ENCODE measurements at regions not wholly inside any gene's neighbourhood (a gene's known extent, or its start where the extent isn't known, plus 50 kb on each side); places are given as distances from the start of the nearest gene placed in this dataset.
"Not testable (repeated sequence)": the region's sequence is repeated elsewhere in the genome, so short reads cannot be mapped to it uniquely, and the experiment has no call there.

GRCh38 chr9:90536094-90536493, 106.5 kb downstream of the DIRAS2 start:
- DNase-seq (ENCODE audit: extremely low read depth in 1 of 2, low read depth in 1 of 2): not testable (repeated sequence)

GRCh38 chr9:90538566-90538965, 104.1 kb downstream of the DIRAS2 start:
- no peak for DNase-seq (ENCODE audit: extremely low read depth in 1 of 2, low read depth in 1 of 2)

DNA sequence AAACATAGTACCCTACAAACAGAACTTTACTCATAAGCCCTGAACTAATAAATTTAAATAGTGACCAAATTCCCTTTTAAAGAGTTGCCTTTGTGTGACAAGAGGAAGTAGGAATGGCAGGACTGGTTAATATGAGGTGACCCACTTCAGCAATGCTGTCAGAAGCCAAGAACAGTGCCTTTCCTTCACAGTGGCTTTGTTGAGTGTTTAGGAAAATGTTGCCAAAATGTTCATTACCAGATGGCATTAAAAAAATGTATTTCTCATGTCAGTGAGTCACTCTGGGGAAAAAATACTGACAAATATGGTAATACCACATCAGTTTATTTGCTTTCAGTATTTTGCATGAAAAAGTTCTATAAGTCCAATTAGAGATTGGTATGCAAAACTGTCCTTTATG, 103.3 kb downstream of the DIRAS2 start:
- DNase-seq (ENCODE audit: extremely low read depth in 1 of 2, low read depth in 1 of 2): no peak

DNA sequence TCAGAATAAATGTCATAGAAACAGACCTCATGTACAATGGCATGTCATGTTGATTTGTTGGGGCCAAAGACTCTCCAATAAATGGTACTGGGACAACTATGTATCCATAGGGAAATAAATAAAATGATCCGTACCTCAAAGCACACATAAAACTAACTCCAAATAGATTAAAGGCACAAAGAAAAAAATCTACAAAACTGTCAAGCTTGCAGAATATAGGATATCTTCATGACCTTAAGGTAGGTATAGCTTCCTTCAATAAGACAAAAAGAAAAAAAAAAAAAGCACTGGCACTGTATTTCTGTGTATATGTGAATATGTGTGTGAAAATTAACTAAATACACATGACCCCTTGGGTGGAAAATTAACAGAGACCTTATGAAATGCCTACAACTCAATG, 101.9 kb downstream of the DIRAS2 start:
- no peak for DNase-seq (ENCODE audit: extremely low read depth in 1 of 2, low read depth in 1 of 2)

GRCh38 chr9:90544488-90544887, 98.1 kb downstream of the DIRAS2 start:
- no peak for DNase-seq (ENCODE audit: extremely low read depth in 1 of 2, low read depth in 1 of 2)

GRCh38 chr9:90546200-90546599, 96.4 kb downstream of the DIRAS2 start:
- no peak for DNase-seq (ENCODE audit: extremely low read depth in 1 of 2, low read depth in 1 of 2)

- DNase-seq (ENCODE audit: extremely low read depth in 1 of 2, low read depth in 1 of 2): no peak
Measured at GRCh38 chr9:90547896-90548295, 94.7 kb downstream of the DIRAS2 start.

GRCh38 chr9:90552317-90552716, 90.3 kb downstream of the DIRAS2 start:
- no peak for DNase-seq (ENCODE audit: extremely low read depth in 1 of 2, low read depth in 1 of 2)

GRCh38 chr9:90555351-90556057, 87.1 kb downstream of the DIRAS2 start:
- DNase-seq (ENCODE audit: extremely low read depth in 1 of 2, low read depth in 1 of 2): no peak

GRCh38 chr9:90556897-90557675, 85.5 kb downstream of the DIRAS2 start:
- no peak for DNase-seq (ENCODE audit: extremely low read depth in 1 of 2, low read depth in 1 of 2)

DNA sequence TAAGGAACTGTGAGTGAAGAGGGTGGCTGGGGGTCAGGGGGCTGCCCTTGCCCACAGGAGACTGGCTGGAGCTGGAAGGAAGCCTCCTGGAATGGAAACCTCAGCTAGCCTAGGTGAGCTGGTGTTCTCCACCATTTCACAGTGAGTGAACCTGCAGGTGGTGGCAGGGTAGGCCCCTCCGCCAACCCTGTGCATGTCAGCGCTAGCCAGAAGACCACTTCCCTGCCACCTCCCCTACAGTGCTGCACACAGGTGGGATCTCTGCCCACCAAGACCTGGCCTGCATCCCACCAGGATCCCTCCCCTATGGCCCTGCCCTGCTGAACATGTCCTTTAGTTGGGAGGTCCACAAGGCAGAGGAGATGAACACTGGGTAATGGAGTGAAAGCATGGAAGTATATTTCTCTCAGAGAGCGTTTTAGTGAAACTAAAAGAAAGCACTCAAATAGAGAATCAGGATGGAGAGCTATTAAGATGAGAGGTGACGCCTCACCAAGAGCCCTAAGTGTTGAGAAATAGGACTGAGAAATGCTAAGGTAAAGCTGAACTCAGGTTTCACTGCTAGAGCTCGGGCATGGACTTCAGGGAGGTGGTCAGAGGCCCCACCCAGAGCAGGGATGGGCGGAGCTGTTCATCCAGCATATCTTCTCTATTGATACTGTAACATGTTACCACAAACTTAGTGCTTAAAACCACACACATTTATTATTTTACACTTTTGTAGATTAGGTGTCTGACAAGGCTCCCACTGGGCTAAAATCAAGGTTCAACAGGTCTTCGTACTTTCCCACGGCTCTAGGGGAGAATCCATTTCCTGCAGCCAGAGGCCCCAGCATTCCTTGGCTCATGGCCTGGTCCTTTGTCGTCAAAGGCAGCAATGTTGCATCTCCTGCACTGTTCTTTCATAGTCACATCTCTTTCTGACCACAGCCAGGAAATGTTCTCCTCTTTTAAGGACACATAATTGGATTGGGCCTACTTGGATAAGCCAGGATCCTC, 83.2 kb downstream of the DIRAS2 start:
- no peak for DNase-seq (ENCODE audit: extremely low read depth in 1 of 2, low read depth in 1 of 2)

Measured in stimulated activated CD8-positive, alpha-beta memory T cell treated with anti-CD3 and anti-CD28 coated beads, Interleukin-7, amount 100 ng/mL, for 48 hours (primary cell).